Stimulated activated CD4-positive, alpha-beta T cell treated with anti-CD3 and anti-CD28 coated beads, Interleukin-15, amount 100 ng/mL, for 1 hour (primary cell): ENCODE measurements at regions not wholly inside any gene's neighbourhood (a gene's known extent, or its start where the extent isn't known, plus 50 kb on each side); places are given as distances from the start of the nearest gene placed in this dataset.

Experiments used
- DNase-seq, 2 donors: peaks; one replicate each; pipeline ENCODE4 v3.0.0-alpha.2; 2020; ENCODE audit warnings: low read depth in 1 of 2, low spot score in 1 of 2

GRCh38 chr10:30793093-30793492, 163.5 kb upstream of the LYZL2 start:
- DNase-seq, result no peak

- no peak for DNase-seq
Measured at GRCh38 chr10:30792025-30792424, 162.5 kb upstream of the LYZL2 start.

GRCh38 chr10:30791197-30791611, 161.7 kb upstream of the LYZL2 start:
- DNase-seq, result no peak

- no peak for DNase-seq
Measured at GRCh38 chr10:30789806-30790205, 160.3 kb upstream of the LYZL2 start.

GRCh38 chr10:30788307-30788706, 158.8 kb upstream of the LYZL2 start:
- no peak for DNase-seq

GRCh38 chr10:30786906-30787305, 157.4 kb upstream of the LYZL2 start:
- DNase-seq, result no peak

GRCh38 chr10:30786131-30786530, 156.6 kb upstream of the LYZL2 start:
- no peak for DNase-seq

GRCh38 chr10:30784897-30785605, 155.5 kb upstream of the LYZL2 start:
- peak in 1 of 2 donors; percentile 8 for DNase-seq

GRCh38 chr10:30784524-30784896, 155.0 kb upstream of the LYZL2 start:
- DNase-seq, result no peak

- peak; percentile 67 to 77 for DNase-seq
Measured at GRCh38 chr10:30783939-30784501, 154.5 kb upstream of the LYZL2 start.

- no peak for DNase-seq
Measured at GRCh38 chr10:30782537-30783461, 153.2 kb upstream of the LYZL2 start.

GRCh38 chr10:30782157-30782536, 152.6 kb upstream of the LYZL2 start:
- no peak for DNase-seq

- DNase-seq, result no peak
Measured at GRCh38 chr10:30781670-30782121, 152.1 kb upstream of the LYZL2 start.

GRCh38 chr10:30778769-30779168, 149.2 kb upstream of the LYZL2 start:
- DNase-seq, result no peak

- no peak for DNase-seq
Measured at GRCh38 chr10:30775779-30776591, 146.4 kb upstream of the LYZL2 start.

- DNase-seq, result no peak
Measured at GRCh38 chr10:30774261-30774660, 144.7 kb upstream of the LYZL2 start.

- DNase-seq, result no peak
Measured at GRCh38 chr10:30773501-30773900, 143.9 kb upstream of the LYZL2 start.

GRCh38 chr10:30770816-30771215, 141.3 kb upstream of the LYZL2 start:
- no peak for DNase-seq

- DNase-seq, result no peak
Measured at GRCh38 chr10:30770229-30770628, 140.7 kb upstream of the LYZL2 start.

- no peak for DNase-seq
Measured at GRCh38 chr10:30769361-30769760, 139.8 kb upstream of the LYZL2 start.

- no peak for DNase-seq
Measured at GRCh38 chr10:30765616-30766015, 136.1 kb upstream of the LYZL2 start.
